Head of caudate nucleus (tissue), 42 donors: ENCODE measurements at regions not wholly inside any gene's neighbourhood (a gene's known extent, or its start where the extent isn't known, plus 50 kb on each side); places are given as distances from the start of the nearest gene placed in this dataset.

Source experiments
- DNase-seq, 42 donors: peaks; one replicate each; pipeline versions ENCODE4 v3.0.0 to v3.0.0-alpha.2; 2020 to 2021; ENCODE audit warnings: mixed read lengths in 7 of 42
- intact Hi-C: fragments of 100-400 bp; cut with DNase I; formaldehyde crosslinking; loops from one replicate; pipeline ENCODE4 v1.15.0; 2022

GRCh38 chr10:131700032-131700431 lies 200.8 kb upstream of the PPP2R2D start:
- DNase-seq = peak in 4 of 42 donors; percentile 0 to 23 (median 20)
- intact Hi-C loops = no loop called here

- peak in 3 of 42 donors; percentile 2 to 30 (median 22) for DNase-seq
- intact Hi-C loops = no loop called here
Measured at GRCh38 chr10:131700506-131700905, 200.3 kb upstream of the PPP2R2D start.

- intact Hi-C loops = no loop called here
Measured at GRCh38 chr10:131701131-131701947, 199.5 kb upstream of the PPP2R2D start.

GRCh38 chr10:131702531-131703356 lies 198.1 kb upstream of the PPP2R2D start:
- DNase-seq = peak in 5 of 42 donors; percentile 1 to 35 (median 7)
- intact Hi-C loops = no loop called here

More at GRCh38 chr10:131701131-131701947, 199.5 kb upstream of the PPP2R2D start:
- peak in 5 of 42 donors; percentile 2 to 33 (median 15) for DNase-seq

- DNase-seq = peak in 2 of 42 donors; percentile 0 to 13
Measured at GRCh38 chr10:131703541-131703940, 197.3 kb upstream of the PPP2R2D start.

GRCh38 chr10:131703941-131704340 lies 196.9 kb upstream of the PPP2R2D start:
- intact Hi-C loops = no loop called here
- DNase-seq = peak in 1 of 42 donors; percentile 32

More at GRCh38 chr10:131703541-131703940, 197.3 kb upstream of the PPP2R2D start:
- intact Hi-C loops = no loop called here

- intact Hi-C loops = no loop called here
- DNase-seq = peak in 1 of 42 donors; percentile 1
Measured at GRCh38 chr10:131706476-131706875, 194.3 kb upstream of the PPP2R2D start.

GRCh38 chr10:131706952-131707351 lies 193.9 kb upstream of the PPP2R2D start:
- peak in 3 of 42 donors; percentile 2 to 3 (median 3) for DNase-seq
- intact Hi-C loops = no loop called here

- peak in 4 of 42 donors; percentile 3 to 27 (median 14) for DNase-seq
- intact Hi-C loops = no loop called here
Measured at GRCh38 chr10:131708225-131708880, 192.5 kb upstream of the PPP2R2D start.

GRCh38 chr10:131710142-131710861 lies 190.5 kb upstream of the PPP2R2D start:
- peak in 2 of 42 donors; percentile 24 to 42 for DNase-seq
- intact Hi-C loops = no loop called here

- intact Hi-C loops = no loop called here
- peak in 3 of 42 donors; percentile 3 to 24 (median 4) for DNase-seq
Measured at GRCh38 chr10:131722121-131722520, 178.7 kb upstream of the PPP2R2D start.

GRCh38 chr10:131722525-131723264 lies 178.1 kb upstream of the PPP2R2D start:
- DNase-seq = peak in 8 of 42 donors; percentile 3 to 31 (median 10)

GRCh38 chr10:131723297-131724168 lies 177.3 kb upstream of the PPP2R2D start:
- DNase-seq = peak in 8 of 42 donors; percentile 3 to 37 (median 16)
- intact Hi-C loops = no loop called here

More at GRCh38 chr10:131722525-131723264, 178.1 kb upstream of the PPP2R2D start:
- intact Hi-C loops = no loop called here

- intact Hi-C loops = no loop called here
- DNase-seq = peak in 2 of 42 donors; percentile 23 to 33
Measured at GRCh38 chr10:131724169-131724545, 176.7 kb upstream of the PPP2R2D start.

GRCh38 chr10:131724891-131725580 lies 175.8 kb upstream of the PPP2R2D start:
- DNase-seq = peak in 6 of 42 donors; percentile 4 to 23 (median 10)
- intact Hi-C loops = no loop called here

GRCh38 chr10:131725581-131726069 lies 175.2 kb upstream of the PPP2R2D start:
- intact Hi-C loops = no loop called here
- peak in 6 of 42 donors; percentile 6 to 28 (median 20) for DNase-seq
